ENCODE measurements at regions not wholly inside any gene's neighbourhood (a gene's known extent, or its start where the extent isn't known, plus 50 kb on each side); places are given as distances from the start of the nearest gene placed in this dataset.

DNA sequence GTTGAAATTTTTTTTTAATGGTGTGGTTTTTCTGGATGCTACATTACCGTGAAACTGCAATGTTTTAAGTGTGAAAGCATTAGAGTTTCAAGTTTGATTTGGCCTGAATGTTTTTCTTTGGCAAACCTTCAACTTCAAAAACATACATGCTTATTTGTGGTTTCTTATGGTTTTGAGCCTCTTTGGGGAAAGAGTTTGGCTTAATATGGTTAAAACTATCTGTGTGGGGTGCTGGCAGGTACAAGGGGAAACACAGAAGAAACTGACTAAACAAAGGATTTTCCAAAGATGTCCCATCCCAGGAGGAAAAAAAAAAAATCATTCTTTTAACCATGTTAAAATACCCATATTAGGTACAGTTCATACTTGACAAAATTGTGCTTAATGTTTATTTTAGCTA is 121.1 kb downstream of the HGF start:
- Histone ChIP-seq H3K4me1 (ENCODE audit: insufficient read depth, low read length) (no peaks in the 10 kb centered on the region), H3K4me2 (ENCODE audit: low read length) (no peak overlapping the region), H2AFZ (ENCODE audit: low read depth, low read length) (no peak overlapping the region), H4K20me1 (ENCODE audit: insufficient read depth, low read length) (no peaks in the 10 kb centered on the region), H3K9me3 (ENCODE audit: insufficient read depth, low read depth, low read length) (peaks cover 6% of the 10 kb centered on the region), H3K79me2 (ENCODE audit: insufficient read depth, low read length) (no peaks in the 10 kb centered on the region), H3K9ac (ENCODE audit: low read length) (no peak overlapping the region), H3K4me3 (ENCODE audit: insufficient read depth, low read depth, low read length) (no peak overlapping the region), H3K36me3 (ENCODE audit: insufficient read depth, low read length) (no peaks in the 10 kb centered on the region), H3K27me3 (ENCODE audit: insufficient read depth, low read length) (no peaks in the 10 kb centered on the region), H3K27ac (ENCODE audit: low read depth, low read length) (no peak overlapping the region)
- DNase-seq (ENCODE audit: low read depth) (no peak), FAIRE-seq (no peak)
- Mint-ChIP-seq H3K36me3 (ENCODE audit: low read depth, unreplicated experiment) (no peaks in the 10 kb centered on the region), H3K4me3 (ENCODE audit: unreplicated experiment) (no peak overlapping the region), H3K4me1 (ENCODE audit: low read depth, unreplicated experiment) (peaks cover 3% of the 10 kb centered on the region), H3K27me3 (ENCODE audit: low read depth, unreplicated experiment) (no peaks in the 10 kb centered on the region), H3K27ac (ENCODE audit: unreplicated experiment) (no peak overlapping the region), H3K9me3 (ENCODE audit: unreplicated experiment) (peaks cover 27% of the 10 kb centered on the region)
- TF ChIP-seq, protein P1, sequence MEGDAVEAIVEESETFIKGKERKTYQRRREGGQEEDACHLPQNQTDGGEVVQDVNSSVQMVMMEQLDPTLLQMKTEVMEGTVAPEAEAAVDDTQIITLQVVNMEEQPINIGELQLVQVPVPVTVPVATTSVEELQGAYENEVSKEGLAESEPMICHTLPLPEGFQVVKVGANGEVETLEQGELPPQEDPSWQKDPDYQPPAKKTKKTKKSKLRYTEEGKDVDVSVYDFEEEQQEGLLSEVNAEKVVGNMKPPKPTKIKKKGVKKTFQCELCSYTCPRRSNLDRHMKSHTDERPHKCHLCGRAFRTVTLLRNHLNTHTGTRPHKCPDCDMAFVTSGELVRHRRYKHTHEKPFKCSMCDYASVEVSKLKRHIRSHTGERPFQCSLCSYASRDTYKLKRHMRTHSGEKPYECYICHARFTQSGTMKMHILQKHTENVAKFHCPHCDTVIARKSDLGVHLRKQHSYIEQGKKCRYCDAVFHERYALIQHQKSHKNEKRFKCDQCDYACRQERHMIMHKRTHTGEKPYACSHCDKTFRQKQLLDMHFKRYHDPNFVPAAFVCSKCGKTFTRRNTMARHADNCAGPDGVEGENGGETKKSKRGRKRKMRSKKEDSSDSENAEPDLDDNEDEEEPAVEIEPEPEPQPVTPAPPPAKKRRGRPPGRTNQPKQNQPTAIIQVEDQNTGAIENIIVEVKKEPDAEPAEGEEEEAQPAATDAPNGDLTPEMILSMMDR (IDR thresholded peaks at IDR 0.05; ENCODE audit: insufficient read depth, low read depth, low read length): no peak
- TF ChIP-seq EZH2 (IDR thresholded peaks at IDR 0.05; ENCODE audit: insufficient read depth, low read length): no peak

DNA sequence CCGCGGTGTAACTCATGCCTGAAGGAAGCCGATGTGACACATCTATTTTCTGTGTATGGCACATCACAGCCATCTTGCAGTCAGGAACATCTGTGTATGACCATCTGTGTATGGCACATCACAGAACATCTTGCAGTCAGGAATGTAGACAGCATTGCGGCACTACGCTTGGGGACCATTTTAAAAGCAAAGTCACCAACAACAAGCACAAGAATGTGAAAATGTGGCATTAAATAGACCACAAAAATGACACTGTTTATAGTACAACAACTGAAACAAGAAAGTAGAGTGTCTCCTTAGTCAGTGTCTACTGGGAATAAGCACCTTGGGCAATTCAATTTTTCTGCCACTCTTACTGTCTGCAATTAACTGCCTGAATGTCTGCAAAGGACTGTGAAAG is 124.4 kb downstream of the HGF start:
- FAIRE-seq: peak; percentile 59
- H3K36me3 ChIP-seq (ENCODE audit: insufficient read depth, low read length): no peaks in the 10 kb centered on the region
- no peak overlapping the region for H3K4me2 ChIP-seq (ENCODE audit: low read length)
- Mint-ChIP-seq H3K36me3 (ENCODE audit: low read depth, unreplicated experiment) (no peaks in the 10 kb centered on the region), H3K4me3 (ENCODE audit: unreplicated experiment) (no peak overlapping the region), H3K9me3 (ENCODE audit: unreplicated experiment) (peaks cover 5% of the 10 kb centered on the region), H3K27ac (ENCODE audit: unreplicated experiment) (no peak overlapping the region), H3K4me1 (ENCODE audit: low read depth, unreplicated experiment) (peaks cover 3% of the 10 kb centered on the region), H3K27me3 (ENCODE audit: low read depth, unreplicated experiment) (no peaks in the 10 kb centered on the region)
- no peaks in the 10 kb centered on the region for H3K79me2 ChIP-seq (ENCODE audit: insufficient read depth, low read length)
- DNase-seq (ENCODE audit: low read depth): no peak
- no peak overlapping the region for H3K9ac ChIP-seq (ENCODE audit: low read length)
- H3K9me3 ChIP-seq (ENCODE audit: insufficient read depth, low read depth, low read length): no peaks in the 10 kb centered on the region
- no peak overlapping the region for H3K4me3 ChIP-seq (ENCODE audit: insufficient read depth, low read depth, low read length)
- no peak for TF ChIP-seq EZH2 (IDR thresholded peaks at IDR 0.05; ENCODE audit: insufficient read depth, low read length)
- H3K27ac ChIP-seq (ENCODE audit: low read depth, low read length): no peak overlapping the region
- H2AFZ ChIP-seq (ENCODE audit: low read depth, low read length): peak overlapping the region; percentile 11
- H3K4me1 ChIP-seq (ENCODE audit: insufficient read depth, low read length): no peaks in the 10 kb centered on the region
- no peaks in the 10 kb centered on the region for H4K20me1 ChIP-seq (ENCODE audit: insufficient read depth, low read length)
- H3K27me3 ChIP-seq (ENCODE audit: insufficient read depth, low read length): no peaks in the 10 kb centered on the region

DNA sequence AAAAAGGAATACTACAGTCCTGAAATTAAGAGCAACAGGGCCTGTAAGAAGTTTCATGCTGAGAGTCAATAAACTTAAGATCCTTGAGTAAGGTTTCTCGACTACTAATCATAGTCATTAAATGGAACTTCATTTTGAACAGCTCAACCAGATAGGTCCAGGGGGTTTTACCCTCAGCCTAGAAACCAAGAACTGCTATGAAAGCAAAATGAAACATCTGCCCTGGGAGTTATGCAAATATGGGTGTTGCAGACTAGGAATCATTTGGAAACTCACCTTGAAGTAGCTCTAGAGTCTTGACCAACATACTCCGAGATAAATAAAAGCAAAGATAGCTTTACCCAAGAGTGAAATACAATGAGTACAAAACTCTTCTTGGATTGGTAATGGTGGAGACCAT is 128.0 kb downstream of the HGF start:
- Histone ChIP-seq H4K20me1 (ENCODE audit: insufficient read depth, low read length) (no peaks in the 10 kb centered on the region), H3K4me2 (ENCODE audit: low read length) (no peak overlapping the region), H3K4me1 (ENCODE audit: insufficient read depth, low read length) (peaks cover 12% of the 10 kb centered on the region), H3K9ac (ENCODE audit: low read length) (no peak overlapping the region), H3K79me2 (ENCODE audit: insufficient read depth, low read length) (no peaks in the 10 kb centered on the region), H3K36me3 (ENCODE audit: insufficient read depth, low read length) (no peaks in the 10 kb centered on the region), H3K27me3 (ENCODE audit: insufficient read depth, low read length) (no peaks in the 10 kb centered on the region), H3K27ac (ENCODE audit: low read depth, low read length) (no peak overlapping the region), H3K4me3 (ENCODE audit: insufficient read depth, low read depth, low read length) (no peak overlapping the region), H2AFZ (ENCODE audit: low read depth, low read length) (no peak overlapping the region), H3K9me3 (ENCODE audit: insufficient read depth, low read depth, low read length) (no peaks in the 10 kb centered on the region)
- Mint-ChIP-seq H3K27me3 (ENCODE audit: low read depth, unreplicated experiment) (no peaks in the 10 kb centered on the region), H3K9me3 (ENCODE audit: unreplicated experiment) (peaks cover 5% of the 10 kb centered on the region), H3K4me3 (ENCODE audit: unreplicated experiment) (no peak overlapping the region), H3K27ac (ENCODE audit: unreplicated experiment) (no peak overlapping the region), H3K4me1 (ENCODE audit: low read depth, unreplicated experiment) (peaks cover 6% of the 10 kb centered on the region), H3K36me3 (ENCODE audit: low read depth, unreplicated experiment) (no peaks in the 10 kb centered on the region)
- TF ChIP-seq EZH2 (IDR thresholded peaks at IDR 0.05; ENCODE audit: insufficient read depth, low read length): no peak
- TF ChIP-seq, protein P1 (IDR thresholded peaks at IDR 0.05; ENCODE audit: insufficient read depth, low read depth, low read length): no peak
- no peak for FAIRE-seq
- no peak for DNase-seq (ENCODE audit: low read depth)

Data from astrocyte (in vitro differentiated cells and primary cell).